ENCODE measurements at regions not wholly inside any gene's neighbourhood (a gene's known extent, or its start where the extent isn't known, plus 50 kb on each side); places are given as distances from the start of the nearest gene placed in this dataset.

DNA sequence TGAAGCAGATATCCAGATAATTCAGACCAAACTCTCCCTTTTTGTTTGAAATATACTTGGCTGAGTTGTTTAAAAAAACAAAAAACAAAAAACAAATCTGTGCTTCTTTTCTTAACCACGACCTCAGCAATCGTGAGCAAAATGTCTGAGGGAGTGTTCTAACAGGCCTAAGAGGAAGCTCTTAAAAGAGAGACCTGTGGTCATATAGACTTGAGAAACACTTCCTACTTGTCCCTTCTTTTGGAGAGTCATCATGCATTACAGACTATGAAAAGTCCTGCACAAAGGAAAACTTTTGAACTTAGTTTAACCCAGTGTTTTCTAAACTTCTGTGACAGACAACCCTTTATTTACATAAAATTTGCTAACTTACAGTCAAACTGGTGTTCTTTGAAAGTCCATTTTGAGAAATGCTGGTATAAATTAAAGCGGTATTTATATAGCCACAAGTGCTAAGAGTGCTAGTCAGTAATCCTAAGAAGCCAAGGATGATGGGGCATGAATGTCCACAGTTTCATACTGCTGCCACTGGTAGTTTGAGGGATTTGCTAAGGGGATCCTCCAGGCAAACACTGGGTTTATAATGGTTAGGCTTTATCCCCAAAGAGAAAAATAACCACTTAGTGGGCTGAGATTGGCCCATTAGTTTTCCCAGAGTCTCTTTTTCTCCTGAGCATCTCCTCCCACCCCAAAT is 199.8 kb downstream of the LRRC70 start:
- TF ChIP-seq OTX1 (CRISPR knock-in tag; IDR thresholded peaks at IDR 0.05): no peak
- TF ChIP-seq, protein P1, sequence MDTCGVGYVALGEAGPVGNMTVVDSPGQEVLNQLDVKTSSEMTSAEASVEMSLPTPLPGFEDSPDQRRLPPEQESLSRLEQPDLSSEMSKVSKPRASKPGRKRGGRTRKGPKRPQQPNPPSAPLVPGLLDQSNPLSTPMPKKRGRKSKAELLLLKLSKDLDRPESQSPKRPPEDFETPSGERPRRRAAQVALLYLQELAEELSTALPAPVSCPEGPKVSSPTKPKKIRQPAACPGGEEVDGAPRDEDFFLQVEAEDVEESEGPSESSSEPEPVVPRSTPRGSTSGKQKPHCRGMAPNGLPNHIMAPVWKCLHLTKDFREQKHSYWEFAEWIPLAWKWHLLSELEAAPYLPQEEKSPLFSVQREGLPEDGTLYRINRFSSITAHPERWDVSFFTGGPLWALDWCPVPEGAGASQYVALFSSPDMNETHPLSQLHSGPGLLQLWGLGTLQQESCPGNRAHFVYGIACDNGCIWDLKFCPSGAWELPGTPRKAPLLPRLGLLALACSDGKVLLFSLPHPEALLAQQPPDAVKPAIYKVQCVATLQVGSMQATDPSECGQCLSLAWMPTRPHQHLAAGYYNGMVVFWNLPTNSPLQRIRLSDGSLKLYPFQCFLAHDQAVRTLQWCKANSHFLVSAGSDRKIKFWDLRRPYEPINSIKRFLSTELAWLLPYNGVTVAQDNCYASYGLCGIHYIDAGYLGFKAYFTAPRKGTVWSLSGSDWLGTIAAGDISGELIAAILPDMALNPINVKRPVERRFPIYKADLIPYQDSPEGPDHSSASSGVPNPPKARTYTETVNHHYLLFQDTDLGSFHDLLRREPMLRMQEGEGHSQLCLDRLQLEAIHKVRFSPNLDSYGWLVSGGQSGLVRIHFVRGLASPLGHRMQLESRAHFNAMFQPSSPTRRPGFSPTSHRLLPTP (IDR thresholded peaks at IDR 0.05; ENCODE audit: borderline replicate concordance, extremely low read depth, insufficient read length): no peak
- no peak for TF ChIP-seq ETV5 (CRISPR knock-in tag; IDR thresholded peaks at IDR 0.05; ENCODE audit: low read depth)
- no peak for TF ChIP-seq ZBED1 (IDR thresholded peaks at IDR 0.05)
- TF ChIP-seq BHLHE40 (IDR thresholded peaks at IDR 0.05; ENCODE audit: low read length): no peak
- TF ChIP-seq SMC3 (conservative IDR thresholded peaks at IDR 0.05; ENCODE audit: insufficient read depth, low read depth, low read length): no peak
- TF ChIP-seq CHD4 (IDR thresholded peaks at IDR 0.05; ENCODE audit: insufficient read depth, insufficient replicate concordance, low read depth, low read length, poor library complexity, severe bottlenecking): no peak

Data from K562 (cell line).